ENCODE measurements at regions not wholly inside any gene's neighbourhood (a gene's known extent, or its start where the extent isn't known, plus 50 kb on each side); places are given as distances from the start of the nearest gene placed in this dataset.

- Histone ChIP-seq H3K4me1 (no peaks in the 10 kb centered on the region), H3K9me3 (peaks cover 0 to 32% (median 0%) of the 10 kb centered on the region in 3 donors), H3K36me3 (no peaks in the 10 kb centered on the region), H3K27me3 (peaks cover 39% of the 10 kb centered on the region), H3K27ac (no peak overlapping the region), H3K4me3 (no peak overlapping the region)
- TF ChIP-seq CTCF (IDR thresholded peaks at IDR 0.05), result no peak
- TF ChIP-seq EP300 (IDR thresholded peaks at IDR 0.05), result no peak
- TF ChIP-seq POLR2AphosphoS5 (IDR thresholded peaks at IDR 0.05), result no peak
- TF ChIP-seq POLR2A (IDR thresholded peaks at IDR 0.05), result no peak
- 85 to 92% methylated on average over 3 of the region's 3 CpGs for WGBS, 2 donors (ENCODE audit: low coverage in 1 of 2)
- no peak for ATAC-seq
Observed at GRCh38 chr1:209229494-209230061, 353.9 kb upstream of the CAMK1G start.

DNA sequence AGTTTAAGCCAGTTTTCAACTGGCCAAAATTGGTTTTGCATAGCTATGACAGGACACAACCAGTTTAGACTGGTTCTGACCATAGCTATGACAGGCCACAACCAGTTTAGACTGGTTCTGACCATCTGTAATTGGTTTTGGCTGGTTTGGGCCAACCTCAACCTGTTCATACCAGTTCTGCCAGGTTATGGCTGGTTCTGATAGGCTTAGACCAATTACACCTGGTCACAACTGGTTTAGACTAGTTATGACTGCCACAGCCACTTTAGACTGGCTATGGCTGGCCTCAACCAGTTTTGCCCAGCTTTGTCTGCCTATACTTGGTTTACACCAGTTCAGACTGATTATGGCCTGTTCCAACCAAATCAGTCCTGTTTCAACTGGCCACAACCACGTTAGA lies 353.2 kb upstream of the CAMK1G start:
- peaks cover 0 to 32% (median 0%) of the 10 kb centered on the region in 3 donors for H3K9me3 ChIP-seq
- ATAC-seq, result no peak
- WGBS, 2 donors (ENCODE audit: low coverage in 1 of 2), result 82% methylated on average over 1 of the region's 1 CpG; no CpG with 5 or more reads in 1 of the 2 donors

GRCh38 chr1:209231476-209232156 lies 351.9 kb upstream of the CAMK1G start:
- H3K36me3 ChIP-seq, result no peaks in the 10 kb centered on the region
- no peak overlapping the region for H3K4me3 ChIP-seq
- no peaks in the 10 kb centered on the region for H3K4me1 ChIP-seq
- H3K27me3 ChIP-seq, result peaks cover 34% of the 10 kb centered on the region
- TF ChIP-seq POLR2AphosphoS5 (IDR thresholded peaks at IDR 0.05) (no peak), POLR2A (IDR thresholded peaks at IDR 0.05) (no peak), EP300 (IDR thresholded peaks at IDR 0.05) (no peak), CTCF (IDR thresholded peaks at IDR 0.05) (no peak)
- ATAC-seq, result no peak
- no peak overlapping the region for H3K27ac ChIP-seq
- 90% methylated on average over 3 of the region's 84 CpGs; no CpG with 5 or more reads in 1 of the 2 donors for WGBS, 2 donors (ENCODE audit: low coverage in 1 of 2)
- peaks cover 0 to 32% (median 0%) of the 10 kb centered on the region in 3 donors for H3K9me3 ChIP-seq

More for the DNA sequence above, 353.2 kb upstream of the CAMK1G start:
- Histone ChIP-seq H3K36me3 (no peaks in the 10 kb centered on the region), H3K4me1 (no peaks in the 10 kb centered on the region), H3K27me3 (peaks cover 34% of the 10 kb centered on the region), H3K4me3 (no peak overlapping the region), H3K27ac (no peak overlapping the region)
- no peak for TF ChIP-seq EP300 (IDR thresholded peaks at IDR 0.05)
- no peak for TF ChIP-seq POLR2A (IDR thresholded peaks at IDR 0.05)
- no peak for TF ChIP-seq POLR2AphosphoS5 (IDR thresholded peaks at IDR 0.05)
- TF ChIP-seq CTCF (IDR thresholded peaks at IDR 0.05), result no peak

- 90 to 100% methylated on average over 1 to 5 of the region's 17 CpGs for WGBS, 2 donors (ENCODE audit: low coverage in 1 of 2)
- ATAC-seq, result no peak
Observed at GRCh38 chr1:209232197-209232596, 351.3 kb upstream of the CAMK1G start.

More at GRCh38 chr1:209232197-209232596, 351.3 kb upstream of the CAMK1G start:
- Histone ChIP-seq H3K9me3 (peaks cover 0 to 32% (median 0%) of the 10 kb centered on the region in 3 donors), H3K27me3 (peaks cover 34% of the 10 kb centered on the region), H3K4me3 (no peak overlapping the region), H3K4me1 (no peaks in the 10 kb centered on the region), H3K27ac (no peak overlapping the region), H3K36me3 (no peaks in the 10 kb centered on the region)
- no peak for TF ChIP-seq EP300 (IDR thresholded peaks at IDR 0.05)
- no peak for TF ChIP-seq POLR2AphosphoS5 (IDR thresholded peaks at IDR 0.05)
- TF ChIP-seq POLR2A (IDR thresholded peaks at IDR 0.05), result no peak
- TF ChIP-seq CTCF (IDR thresholded peaks at IDR 0.05), result no peak
